ENCODE measurements at regions not wholly inside any gene's neighbourhood (a gene's known extent, or its start where the extent isn't known, plus 50 kb on each side); places are given as distances from the start of the nearest gene placed in this dataset.

DNA sequence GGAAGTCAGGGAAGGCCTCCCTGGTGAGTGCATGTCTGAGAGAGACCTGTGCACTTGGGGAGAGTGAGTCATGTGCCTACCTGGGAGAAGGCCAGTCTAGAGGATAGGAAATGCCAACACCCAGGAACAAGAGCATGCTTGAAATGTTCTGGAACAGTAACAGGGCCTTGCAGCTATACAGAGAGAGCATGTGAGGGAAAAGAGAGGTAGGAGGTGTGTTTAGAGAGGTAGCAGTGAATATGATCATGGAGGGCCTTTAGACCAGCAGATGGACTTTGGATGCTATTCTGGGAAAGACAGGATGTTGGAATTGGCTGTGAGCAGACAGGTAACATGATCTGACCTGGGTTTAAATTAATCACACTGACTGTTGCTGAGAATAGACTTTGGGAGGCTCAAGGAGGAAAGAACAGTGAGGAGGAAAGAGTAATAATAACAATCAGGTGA lies 1143.6 kb downstream of the FLRT2 start (continued):
- TF ChIP-seq, protein P1, sequence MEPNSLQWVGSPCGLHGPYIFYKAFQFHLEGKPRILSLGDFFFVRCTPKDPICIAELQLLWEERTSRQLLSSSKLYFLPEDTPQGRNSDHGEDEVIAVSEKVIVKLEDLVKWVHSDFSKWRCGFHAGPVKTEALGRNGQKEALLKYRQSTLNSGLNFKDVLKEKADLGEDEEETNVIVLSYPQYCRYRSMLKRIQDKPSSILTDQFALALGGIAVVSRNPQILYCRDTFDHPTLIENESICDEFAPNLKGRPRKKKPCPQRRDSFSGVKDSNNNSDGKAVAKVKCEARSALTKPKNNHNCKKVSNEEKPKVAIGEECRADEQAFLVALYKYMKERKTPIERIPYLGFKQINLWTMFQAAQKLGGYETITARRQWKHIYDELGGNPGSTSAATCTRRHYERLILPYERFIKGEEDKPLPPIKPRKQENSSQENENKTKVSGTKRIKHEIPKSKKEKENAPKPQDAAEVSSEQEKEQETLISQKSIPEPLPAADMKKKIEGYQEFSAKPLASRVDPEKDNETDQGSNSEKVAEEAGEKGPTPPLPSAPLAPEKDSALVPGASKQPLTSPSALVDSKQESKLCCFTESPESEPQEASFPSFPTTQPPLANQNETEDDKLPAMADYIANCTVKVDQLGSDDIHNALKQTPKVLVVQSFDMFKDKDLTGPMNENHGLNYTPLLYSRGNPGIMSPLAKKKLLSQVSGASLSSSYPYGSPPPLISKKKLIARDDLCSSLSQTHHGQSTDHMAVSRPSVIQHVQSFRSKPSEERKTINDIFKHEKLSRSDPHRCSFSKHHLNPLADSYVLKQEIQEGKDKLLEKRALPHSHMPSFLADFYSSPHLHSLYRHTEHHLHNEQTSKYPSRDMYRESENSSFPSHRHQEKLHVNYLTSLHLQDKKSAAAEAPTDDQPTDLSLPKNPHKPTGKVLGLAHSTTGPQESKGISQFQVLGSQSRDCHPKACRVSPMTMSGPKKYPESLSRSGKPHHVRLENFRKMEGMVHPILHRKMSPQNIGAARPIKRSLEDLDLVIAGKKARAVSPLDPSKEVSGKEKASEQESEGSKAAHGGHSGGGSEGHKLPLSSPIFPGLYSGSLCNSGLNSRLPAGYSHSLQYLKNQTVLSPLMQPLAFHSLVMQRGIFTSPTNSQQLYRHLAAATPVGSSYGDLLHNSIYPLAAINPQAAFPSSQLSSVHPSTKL (CRISPR knock-in tag; IDR thresholded peaks at IDR 0.05) = peak; percentile 69
- TF ChIP-seq, protein P2, sequence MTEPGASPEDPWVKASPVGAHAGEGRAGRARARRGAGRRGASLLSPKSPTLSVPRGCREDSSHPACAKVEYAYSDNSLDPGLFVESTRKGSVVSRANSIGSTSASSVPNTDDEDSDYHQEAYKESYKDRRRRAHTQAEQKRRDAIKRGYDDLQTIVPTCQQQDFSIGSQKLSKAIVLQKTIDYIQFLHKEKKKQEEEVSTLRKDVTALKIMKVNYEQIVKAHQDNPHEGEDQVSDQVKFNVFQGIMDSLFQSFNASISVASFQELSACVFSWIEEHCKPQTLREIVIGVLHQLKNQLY (CRISPR knock-in tag; IDR thresholded peaks at IDR 0.05) = 0 out of 2 replicates have a peak, but pooled peaks have one; percentile 20
- TF ChIP-seq SIX1 (CRISPR knock-in tag; IDR thresholded peaks at IDR 0.05; ENCODE audit: borderline replicate concordance) = peak; percentile 98
- TF ChIP-seq ZMYM2 (CRISPR knock-in tag; IDR thresholded peaks at IDR 0.05) = 0 out of 2 replicates have a peak, but pooled peaks have one; percentile 37
- no peak; the same call in 1 of the 2 replicates for TF ChIP-seq ELF3 (CRISPR knock-in tag; IDR thresholded peaks at IDR 0.05)
- TF ChIP-seq FOXC1 (CRISPR knock-in tag; IDR thresholded peaks at IDR 0.05; ENCODE audit: borderline replicate concordance) = 0 out of 2 replicates have a peak, but pooled peaks have one; percentile 34
- peak; percentile 41; the same call in 1 of the 2 replicates for TF ChIP-seq TBX2 (CRISPR knock-in tag; IDR thresholded peaks at IDR 0.05; ENCODE audit: borderline replicate concordance)
- 0 out of 2 replicates have a peak, but pooled peaks have one; percentile 22 for TF ChIP-seq MEF2D (CRISPR knock-in tag; IDR thresholded peaks at IDR 0.05)
- TF ChIP-seq FOXP1 (IDR thresholded peaks at IDR 0.05) = no peak
- TF ChIP-seq FOXP1 (CRISPR knock-in tag; IDR thresholded peaks at IDR 0.05) = peak; percentile 7; the same call in 1 of the 2 replicates
- peak; percentile 81; the same call in 1 of the 2 replicates for TF ChIP-seq MIXL1 (CRISPR knock-in tag; IDR thresholded peaks at IDR 0.05)
- peak; percentile 63 for TF ChIP-seq ZFX (CRISPR knock-in tag; IDR thresholded peaks at IDR 0.05; ENCODE audit: low read depth)
- TF ChIP-seq ZNF263 (CRISPR knock-in tag; IDR thresholded peaks at IDR 0.05) = 0 out of 2 replicates have a peak, but pooled peaks have one; percentile 14
- peak; percentile 38; the same call in 1 of the 2 replicates for TF ChIP-seq LCORL (IDR thresholded peaks at IDR 0.05)
- TF ChIP-seq LCORL (CRISPR knock-in tag; IDR thresholded peaks at IDR 0.05) = no peak
- peak; percentile 24; the same call in 1 of the 2 replicates for TF ChIP-seq DMAP1 (CRISPR knock-in tag; IDR thresholded peaks at IDR 0.05)
- no peak for TF ChIP-seq RBFOX2 (IDR thresholded peaks at IDR 0.05; ENCODE audit: low read depth, low read length)
- TF ChIP-seq, protein P3, sequence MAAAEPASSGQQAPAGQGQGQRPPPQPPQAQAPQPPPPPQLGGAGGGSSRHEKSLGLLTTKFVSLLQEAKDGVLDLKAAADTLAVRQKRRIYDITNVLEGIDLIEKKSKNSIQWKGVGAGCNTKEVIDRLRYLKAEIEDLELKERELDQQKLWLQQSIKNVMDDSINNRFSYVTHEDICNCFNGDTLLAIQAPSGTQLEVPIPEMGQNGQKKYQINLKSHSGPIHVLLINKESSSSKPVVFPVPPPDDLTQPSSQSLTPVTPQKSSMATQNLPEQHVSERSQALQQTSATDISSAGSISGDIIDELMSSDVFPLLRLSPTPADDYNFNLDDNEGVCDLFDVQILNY (CRISPR knock-in tag; conservative IDR thresholded peaks at IDR 0.05) = no peak
- TF ChIP-seq RCOR2 (CRISPR knock-in tag; IDR thresholded peaks at IDR 0.05) = peak; percentile 33; the same call in 1 of the 2 replicates
- TF ChIP-seq, protein P4, sequence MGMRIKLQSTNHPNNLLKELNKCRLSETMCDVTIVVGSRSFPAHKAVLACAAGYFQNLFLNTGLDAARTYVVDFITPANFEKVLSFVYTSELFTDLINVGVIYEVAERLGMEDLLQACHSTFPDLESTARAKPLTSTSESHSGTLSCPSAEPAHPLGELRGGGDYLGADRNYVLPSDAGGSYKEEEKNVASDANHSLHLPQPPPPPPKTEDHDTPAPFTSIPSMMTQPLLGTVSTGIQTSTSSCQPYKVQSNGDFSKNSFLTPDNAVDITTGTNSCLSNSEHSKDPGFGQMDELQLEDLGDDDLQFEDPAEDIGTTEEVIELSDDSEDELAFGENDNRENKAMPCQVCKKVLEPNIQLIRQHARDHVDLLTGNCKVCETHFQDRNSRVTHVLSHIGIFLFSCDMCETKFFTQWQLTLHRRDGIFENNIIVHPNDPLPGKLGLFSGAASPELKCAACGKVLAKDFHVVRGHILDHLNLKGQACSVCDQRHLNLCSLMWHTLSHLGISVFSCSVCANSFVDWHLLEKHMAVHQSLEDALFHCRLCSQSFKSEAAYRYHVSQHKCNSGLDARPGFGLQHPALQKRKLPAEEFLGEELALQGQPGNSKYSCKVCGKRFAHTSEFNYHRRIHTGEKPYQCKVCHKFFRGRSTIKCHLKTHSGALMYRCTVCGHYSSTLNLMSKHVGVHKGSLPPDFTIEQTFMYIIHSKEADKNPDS (CRISPR knock-in tag; IDR thresholded peaks at IDR 0.05) = no peak
- TF ChIP-seq, protein P5, sequence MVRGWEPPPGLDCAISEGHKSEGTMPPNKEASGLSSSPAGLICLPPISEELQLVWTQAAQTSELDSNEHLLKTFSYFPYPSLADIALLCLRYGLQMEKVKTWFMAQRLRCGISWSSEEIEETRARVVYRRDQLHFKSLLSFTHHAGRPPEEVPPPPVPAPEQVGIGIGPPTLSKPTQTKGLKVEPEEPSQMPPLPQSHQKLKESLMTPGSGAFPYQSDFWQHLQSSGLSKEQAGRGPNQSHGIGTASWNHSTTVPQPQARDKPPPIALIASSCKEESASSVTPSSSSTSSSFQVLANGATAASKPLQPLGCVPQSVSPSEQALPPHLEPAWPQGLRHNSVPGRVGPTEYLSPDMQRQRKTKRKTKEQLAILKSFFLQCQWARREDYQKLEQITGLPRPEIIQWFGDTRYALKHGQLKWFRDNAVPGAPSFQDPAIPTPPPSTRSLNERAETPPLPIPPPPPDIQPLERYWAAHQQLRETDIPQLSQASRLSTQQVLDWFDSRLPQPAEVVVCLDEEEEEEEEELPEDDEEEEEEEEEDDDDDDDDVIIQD (CRISPR knock-in tag; IDR thresholded peaks at IDR 0.05; ENCODE audit: low read depth) = peak; percentile 83; the same call in 1 of the 2 replicates
- no peak for TF ChIP-seq RFX1 (IDR thresholded peaks at IDR 0.05)
- 0 out of 2 replicates have a peak, but pooled peaks have one; percentile 18 for TF ChIP-seq ZNF564 (CRISPR knock-in tag; IDR thresholded peaks at IDR 0.05)
- no peak for TF ChIP-seq ZBTB8A (CRISPR knock-in tag; IDR thresholded peaks at IDR 0.05; ENCODE audit: borderline replicate concordance, low read depth)
- no peak for TF ChIP-seq DNMT3B (CRISPR knock-in tag; conservative IDR thresholded peaks at IDR 0.05)
